ENCODE measurements at regions not wholly inside any gene's neighbourhood (a gene's known extent, or its start where the extent isn't known, plus 50 kb on each side); places are given as distances from the start of the nearest gene placed in this dataset.

DNA sequence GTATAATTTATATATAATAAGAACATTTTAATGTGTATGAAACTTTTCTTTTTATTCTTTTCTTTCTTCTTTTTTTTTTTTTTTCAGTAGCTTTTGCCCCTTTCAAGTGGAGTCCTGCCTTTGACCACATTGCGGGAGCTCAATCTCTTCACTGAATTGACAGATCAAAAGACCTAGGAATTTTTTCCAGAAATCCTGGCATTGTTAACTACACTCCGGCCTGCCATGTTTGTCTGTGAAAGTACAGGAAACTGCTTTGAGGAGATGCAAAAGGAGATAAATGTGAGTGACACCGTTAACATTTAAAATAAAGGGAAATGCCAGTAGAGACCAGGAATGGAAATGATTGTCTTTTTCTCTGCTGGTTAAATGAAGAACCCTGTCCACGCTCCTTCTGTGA is 159.3 kb upstream of the VCX3A start:
- no peak for DNase-seq (ENCODE audit: low read depth)

DNA sequence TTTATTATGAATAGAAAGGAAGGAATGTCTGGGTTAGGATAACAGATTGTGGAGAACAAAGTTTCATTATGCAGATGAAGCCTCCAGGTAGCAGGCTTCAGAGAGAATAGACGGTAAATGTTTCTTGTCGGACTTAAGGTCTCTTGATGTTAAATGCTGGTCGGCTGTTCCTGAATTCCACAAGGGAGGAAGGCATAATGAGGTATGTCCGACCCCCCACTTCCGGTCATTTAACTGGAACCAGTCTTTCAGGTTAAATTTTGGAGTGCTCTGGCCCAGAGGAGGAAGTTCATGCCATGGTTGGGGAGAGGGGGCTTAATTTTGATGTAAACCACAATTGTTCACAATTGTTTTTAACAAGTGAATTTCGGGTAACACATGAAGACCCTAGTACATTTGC is 158.1 kb upstream of the VCX3A start:
- no peak for DNase-seq (ENCODE audit: low read depth)

DNA sequence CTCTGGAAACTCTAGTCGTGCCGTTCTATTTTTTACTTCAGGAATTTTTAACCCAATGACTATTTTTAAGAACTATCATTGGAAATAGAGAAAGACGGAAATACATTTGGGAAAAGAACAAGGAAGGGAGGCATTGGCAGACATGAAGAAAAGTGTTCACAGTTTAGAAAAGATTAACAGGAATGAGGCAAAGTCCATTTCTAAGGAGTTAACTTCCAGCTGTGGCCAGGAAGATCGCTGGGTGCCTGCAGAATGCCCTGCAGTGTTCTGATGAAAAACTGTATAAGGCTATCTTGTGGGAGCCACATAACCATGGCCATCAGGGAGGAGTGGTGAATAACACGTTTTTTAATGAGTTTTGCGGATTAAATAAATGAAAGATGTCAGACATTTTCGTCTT is 150.6 kb upstream of the VCX3A start:
- no peak for DNase-seq (ENCODE audit: low read depth)

DNA sequence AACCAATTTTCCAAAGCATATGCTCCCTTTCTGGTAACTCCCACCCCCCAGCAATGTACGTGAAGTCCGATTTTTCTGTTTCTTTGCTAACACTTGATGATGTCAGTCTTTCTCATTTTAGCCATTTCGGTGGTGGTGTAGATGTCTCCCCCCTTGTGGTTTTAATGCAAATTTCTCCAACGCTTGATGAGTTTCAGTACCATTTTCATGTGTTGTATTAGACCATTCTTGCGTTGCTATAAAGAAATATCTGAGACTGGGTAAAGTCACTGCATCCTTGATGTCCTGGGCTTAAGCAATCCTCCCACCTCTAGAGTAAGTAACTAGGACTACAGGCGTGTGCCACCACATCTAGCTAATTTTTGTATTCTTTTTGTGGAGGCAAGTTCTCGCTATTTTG is 148.4 kb upstream of the VCX3A start:
- DNase-seq (ENCODE audit: low read depth): no peak

DNA sequence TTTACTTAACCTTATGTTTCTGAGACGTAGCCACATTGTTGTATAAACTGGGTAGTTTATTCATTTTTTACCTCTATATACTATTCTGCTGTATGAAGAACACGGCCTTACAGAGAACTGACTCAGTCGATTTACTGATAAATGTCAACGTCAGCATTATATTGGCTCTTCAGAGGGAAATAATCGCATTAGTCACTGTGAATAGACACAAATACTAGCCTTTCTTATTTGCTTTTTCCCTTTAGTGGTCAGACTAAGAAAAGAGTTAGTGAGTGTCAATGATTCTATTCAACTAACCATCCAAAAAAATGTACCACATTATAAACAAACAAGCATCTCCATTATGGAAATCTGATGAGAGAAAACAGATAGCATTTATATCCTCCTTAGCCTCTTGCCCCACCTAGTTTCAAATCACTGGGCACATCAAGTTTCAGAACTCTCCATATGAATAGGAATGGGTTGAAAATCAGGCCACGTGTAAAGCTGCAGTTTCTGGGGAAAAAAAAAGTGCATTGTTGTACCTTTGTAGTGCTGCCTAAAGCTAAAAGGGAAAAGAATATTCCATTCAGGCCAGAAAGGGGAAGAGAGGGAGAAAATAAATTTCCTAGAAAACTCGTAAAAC is 146.7 kb upstream of the VCX3A start:
- no peak for DNase-seq (ENCODE audit: low read depth)

DNA sequence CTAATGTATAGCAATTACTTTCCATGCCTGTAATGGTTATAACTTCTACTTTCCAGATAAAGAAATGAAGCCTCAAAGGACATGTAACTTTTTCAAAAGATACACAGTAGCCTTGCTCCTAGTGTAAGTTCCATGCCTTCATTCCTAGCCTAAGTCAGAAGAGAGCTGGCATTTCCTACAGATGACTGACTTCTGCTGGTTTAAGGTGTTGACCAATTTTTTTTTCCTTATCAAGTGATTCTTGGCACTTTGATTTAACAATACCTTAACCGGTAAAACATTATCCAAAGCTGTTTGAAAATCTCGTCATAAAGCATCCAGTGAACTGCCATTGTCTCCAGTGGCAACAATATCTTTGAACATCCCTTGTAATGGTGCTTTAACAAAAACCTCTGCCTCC is 145.1 kb upstream of the VCX3A start:
- no peak for DNase-seq (ENCODE audit: low read depth)

DNA sequence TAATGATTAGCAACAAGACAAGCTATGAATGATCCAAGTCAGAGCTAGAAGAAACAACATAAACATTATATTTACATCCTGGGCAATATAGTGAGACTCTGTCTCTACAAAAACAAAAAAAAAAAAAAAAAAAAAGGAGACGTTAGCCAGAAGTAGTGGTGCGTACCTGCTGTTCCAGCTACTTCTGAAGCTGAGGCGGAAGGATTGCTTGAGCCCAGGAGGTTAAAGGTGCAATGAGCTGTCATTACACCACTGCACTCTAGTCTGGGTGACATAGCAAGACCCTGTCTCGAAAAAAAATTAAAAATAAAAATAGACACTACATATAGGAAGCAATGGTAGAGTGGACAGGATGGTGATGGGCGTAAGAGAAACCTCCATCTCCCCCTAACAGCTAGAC is 144.6 kb upstream of the VCX3A start:
- no peak for DNase-seq (ENCODE audit: low read depth)

DNA sequence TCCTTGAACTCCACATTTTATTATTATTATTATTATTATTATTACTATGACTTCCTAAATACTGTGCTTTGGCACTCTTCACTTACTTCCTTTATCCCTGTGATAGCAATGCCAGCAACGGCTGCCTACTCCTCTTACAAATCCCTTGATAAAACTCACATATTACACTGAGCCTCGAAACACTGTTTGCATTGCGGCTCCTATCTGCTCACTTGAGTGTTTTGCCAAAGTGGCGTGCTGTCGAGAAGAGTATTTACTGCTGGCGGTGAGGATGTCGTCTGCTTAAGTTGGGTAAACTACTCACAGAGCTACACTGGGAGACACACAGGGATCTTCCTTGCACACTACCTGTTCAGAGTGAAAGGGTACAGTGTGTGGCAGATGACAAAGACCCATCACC is 143.4 kb upstream of the VCX3A start:
- DNase-seq (ENCODE audit: low read depth): no peak

DNA sequence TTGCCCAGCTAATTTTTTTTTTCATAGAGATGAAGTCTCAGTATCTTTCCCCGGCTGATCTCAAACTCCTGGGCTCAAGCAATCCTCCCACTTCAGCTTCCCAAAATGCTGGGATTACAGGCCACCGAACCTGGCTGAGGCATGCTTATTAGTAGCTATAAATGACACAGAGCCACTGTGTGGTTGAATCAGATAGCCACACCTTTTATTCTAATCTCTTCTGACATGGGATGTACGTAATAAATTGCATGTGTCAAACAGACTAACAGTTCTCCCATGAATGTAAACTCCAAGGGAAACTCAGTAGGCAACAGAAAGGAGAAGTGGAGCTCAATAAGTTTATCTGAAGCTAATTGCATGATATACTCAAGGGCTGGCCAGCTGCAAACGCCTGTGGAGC is 139.8 kb upstream of the VCX3A start:
- DNase-seq (ENCODE audit: low read depth): no peak

DNA sequence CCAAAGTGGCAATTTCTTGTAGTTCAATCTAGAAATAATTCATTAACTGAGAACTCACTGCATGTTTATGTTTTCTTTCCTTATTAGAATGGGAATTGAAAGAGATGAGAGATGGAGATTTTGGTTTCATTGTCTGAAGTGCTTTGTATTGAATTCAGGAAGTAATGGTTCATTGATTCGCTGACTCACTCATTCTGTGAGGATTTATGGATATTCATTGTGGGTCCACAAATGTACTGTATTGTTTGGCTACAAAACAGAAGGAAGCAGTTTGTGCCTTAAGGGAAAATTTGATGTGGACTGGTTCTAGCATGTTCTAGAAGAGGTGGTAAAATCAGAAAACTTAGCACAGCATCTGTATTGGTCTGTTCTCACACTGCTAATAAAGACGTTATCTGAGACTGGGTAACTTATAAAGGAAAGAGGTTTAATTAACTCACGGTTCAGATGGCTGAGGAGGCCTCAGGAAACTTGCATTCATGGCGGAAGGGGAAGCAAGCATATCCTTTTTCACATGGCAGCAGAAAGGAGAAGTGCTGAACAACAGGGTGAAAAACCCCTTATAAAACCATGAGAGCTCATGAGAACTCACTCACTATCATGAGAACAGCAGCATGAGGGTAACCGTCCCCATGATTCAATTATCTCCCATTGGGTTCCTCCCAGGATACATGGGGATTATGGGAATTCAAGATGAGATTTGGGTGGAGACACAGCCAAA is 132.3 kb upstream of the VCX3A start:
- no peak for DNase-seq (ENCODE audit: low read depth)

DNA sequence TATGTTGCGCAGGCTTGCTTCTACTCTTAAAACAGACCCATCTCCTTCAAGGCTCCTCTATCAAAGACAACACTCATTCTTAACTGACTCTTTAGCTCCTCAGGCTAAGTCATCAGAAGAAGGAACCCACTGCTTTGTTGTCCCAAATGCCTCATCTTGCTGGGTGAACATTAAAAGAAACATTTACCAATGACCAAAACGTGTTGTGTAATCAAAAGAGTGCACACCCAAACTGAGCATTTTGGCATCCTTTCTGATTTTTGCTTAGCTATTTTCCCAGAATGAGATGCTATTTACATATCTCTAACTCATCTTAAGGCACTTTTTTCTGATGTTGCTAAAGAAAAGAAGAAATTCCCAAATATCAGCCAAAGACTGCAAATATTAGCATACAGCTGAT is 131.7 kb upstream of the VCX3A start:
- no peak for DNase-seq (ENCODE audit: low read depth)

DNA sequence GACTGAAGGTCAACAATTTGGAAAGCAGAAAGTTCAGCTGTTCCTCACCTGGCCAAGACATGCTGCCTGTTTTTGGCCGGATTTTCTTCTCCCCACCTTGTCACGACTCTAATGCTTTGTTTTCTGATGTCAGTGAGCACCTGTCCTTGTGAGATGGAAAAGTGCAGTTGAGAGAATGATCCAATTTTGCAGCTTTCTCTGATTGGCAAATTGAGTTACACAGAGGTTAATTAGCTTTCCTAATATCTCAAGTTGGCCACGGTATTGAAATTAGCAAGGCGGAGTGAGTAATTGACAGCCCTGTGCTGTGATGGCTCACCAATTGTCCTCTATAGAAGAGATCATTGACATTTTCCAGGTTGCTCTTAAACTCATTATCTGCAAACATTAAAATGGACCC is 126.8 kb upstream of the VCX3A start:
- DNase-seq (ENCODE audit: low read depth): no peak

DNA sequence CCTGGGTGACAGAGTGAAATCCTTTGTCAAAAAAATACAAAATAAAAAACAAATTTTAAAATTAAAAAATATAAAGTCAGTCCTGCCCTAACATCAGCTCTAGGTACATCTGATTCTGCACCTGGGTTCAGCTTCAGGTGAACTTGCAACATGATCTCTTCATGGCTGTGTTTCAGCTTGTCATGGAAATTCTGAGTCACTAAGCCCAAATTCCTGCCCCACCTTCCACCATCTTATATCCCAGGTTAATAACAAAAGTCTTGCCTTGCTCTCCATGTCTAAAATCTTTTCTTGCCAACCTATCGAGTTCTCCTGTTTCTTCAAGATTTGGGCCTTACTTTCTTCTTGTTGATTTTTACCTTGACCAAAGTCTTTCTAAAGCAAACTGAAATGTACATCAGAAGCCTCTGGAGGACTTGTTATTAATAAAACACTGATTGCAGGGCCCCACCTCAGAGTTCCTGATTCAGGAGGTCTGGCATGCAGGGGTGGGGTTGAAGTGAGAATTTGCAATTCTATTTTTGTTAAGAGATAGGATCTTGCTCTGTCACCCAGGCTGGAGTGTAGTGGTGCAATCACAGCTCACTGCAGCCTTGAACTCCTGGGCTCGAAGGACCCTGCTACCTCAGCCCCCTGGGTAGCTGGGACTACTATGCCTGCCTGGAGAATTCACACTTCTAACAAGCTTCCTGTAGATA is 125.8 kb upstream of the VCX3A start:
- DNase-seq (ENCODE audit: low read depth): no peak

DNA sequence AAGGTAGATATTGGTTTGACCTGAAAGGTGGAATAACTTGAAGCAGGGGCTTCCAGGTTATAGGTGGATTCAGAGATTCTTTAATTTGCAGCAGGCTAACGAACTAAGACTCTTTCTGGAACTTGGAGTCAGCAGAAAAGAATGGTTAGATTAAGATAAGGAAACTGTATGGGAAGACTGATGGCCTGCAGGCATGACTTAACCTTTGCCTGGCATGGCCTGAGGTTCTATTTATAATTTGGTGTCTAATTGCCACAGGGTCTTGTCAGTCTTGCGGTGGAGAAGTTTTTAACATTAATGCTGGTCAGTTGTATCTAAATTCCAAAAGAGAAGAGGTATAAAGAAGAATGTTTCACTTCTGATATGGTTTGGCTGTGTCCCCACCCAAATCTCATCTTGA is 110.3 kb upstream of the VCX3A start:
- DNase-seq (ENCODE audit: low read depth): no peak

DNA sequence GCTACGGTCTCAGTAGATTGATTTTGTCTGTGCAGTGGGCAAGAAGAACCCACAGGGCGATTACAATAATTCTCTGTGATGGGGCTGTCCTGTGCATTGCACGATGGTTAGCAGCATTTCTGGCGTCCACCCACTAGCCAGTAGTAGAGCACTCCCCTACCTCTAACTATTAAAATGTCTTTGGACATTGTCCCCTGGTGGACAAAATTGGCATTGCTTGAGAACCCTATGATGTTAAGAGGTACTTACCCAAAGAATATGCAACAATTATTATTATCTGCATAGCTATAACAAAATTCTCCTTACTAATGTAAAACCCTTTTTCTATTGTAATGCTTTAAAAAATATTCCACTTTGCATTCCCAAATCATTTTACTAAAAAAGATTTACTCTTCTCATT is 109.5 kb upstream of the VCX3A start:
- DNase-seq (ENCODE audit: low read depth): no peak

DNA sequence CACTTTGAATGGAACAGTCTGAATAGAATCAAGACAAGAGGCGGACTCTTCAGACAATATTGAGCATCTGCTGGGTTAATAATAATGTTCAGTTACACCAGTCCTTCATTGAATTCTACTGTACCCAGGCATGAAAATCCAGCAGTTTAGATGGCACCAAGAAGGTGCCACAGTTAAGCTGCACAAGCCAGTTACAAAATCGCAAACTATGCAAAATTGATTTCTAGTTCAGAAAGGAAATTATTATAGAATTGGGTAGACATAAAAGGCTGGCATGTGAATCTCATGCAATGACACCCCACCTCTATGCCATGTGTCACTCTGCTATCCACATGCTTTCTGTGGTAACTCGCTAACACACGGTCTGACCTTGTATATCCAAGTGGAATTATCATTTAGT is 105.8 kb upstream of the VCX3A start:
- no peak for DNase-seq (ENCODE audit: low read depth)

DNA sequence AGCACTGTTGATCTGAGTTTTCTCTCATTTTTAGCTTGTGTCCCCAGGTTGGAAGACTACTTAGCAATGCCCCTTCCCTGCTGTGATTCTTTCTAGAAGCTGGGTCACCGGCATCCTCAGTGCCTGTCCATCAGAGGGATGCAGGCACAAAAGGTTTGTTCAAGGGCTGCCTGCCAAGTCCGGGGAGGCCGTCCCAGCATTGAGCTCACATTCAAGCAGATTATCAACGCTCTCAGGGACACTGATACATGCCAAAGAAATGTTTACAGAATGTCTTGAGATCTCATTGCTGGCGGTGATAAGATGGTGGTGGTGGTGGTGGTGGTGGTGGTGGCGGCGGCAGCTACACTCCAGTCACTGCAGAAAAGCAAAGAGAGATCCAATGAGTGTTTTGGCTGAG is 79.6 kb upstream of the VCX3A start:
- no peak for DNase-seq (ENCODE audit: low read depth)

DNA sequence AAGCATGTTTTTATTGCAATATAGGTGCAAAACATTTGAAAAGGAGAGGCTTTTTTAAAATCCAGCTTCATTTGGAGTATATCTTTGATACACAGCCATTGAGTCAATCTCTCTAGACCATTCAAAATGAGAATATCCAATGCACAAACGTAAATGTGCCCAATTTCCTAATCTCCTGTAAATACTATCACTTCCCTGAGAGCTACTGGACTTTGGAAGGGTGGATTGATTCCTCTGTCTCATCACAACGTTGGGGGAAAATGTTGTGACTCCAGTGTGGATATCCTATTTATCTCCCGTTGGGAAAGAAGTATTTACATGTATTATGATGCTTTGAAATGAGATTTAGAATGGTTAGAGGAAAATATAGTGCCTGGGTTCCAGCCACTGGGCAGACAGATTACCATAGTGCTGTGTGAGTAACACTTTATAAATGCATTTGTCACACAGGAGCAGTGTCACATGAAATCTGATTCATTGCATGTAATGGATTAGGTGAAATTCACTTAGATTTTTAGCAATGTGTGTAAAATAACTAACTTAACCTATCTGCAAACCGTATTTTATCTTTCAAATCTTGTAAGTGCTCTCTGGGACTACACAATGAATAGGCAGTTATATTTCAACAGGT is 64.4 kb upstream of the VCX3A start:
- DNase-seq (ENCODE audit: low read depth): no peak

Measured in ELR (cell line).